ENCODE measurements at regions not wholly inside any gene's neighbourhood (a gene's known extent, or its start where the extent isn't known, plus 50 kb on each side); places are given as distances from the start of the nearest gene placed in this dataset.

GRCh38 chr12:131345521-131346436, 365.1 kb upstream of the SFSWAP start:
- no peak for TF ChIP-seq CTCF (IDR thresholded peaks at IDR 0.05; ENCODE audit: control insufficient read depth, insufficient read depth, low read depth, low read length, missing control alignments)
- H3K4me3 ChIP-seq (ENCODE audit: control insufficient read depth, low read depth, low read length) = no peak overlapping the region
- DNase-seq (ENCODE audit: low read depth) = no peak

- no peak for DNase-seq (ENCODE audit: low read depth)
- no peak for TF ChIP-seq CTCF (IDR thresholded peaks at IDR 0.05; ENCODE audit: control insufficient read depth, insufficient read depth, low read depth, low read length, missing control alignments)
- no peak overlapping the region for H3K4me3 ChIP-seq (ENCODE audit: control insufficient read depth, low read depth, low read length)
Measured at GRCh38 chr12:131346555-131347344, 364.1 kb upstream of the SFSWAP start.

- no peak for DNase-seq (ENCODE audit: low read depth)
- H3K4me3 ChIP-seq (ENCODE audit: control insufficient read depth, low read depth, low read length) = no peak overlapping the region
- no peak for TF ChIP-seq CTCF (IDR thresholded peaks at IDR 0.05; ENCODE audit: control insufficient read depth, insufficient read depth, low read depth, low read length, missing control alignments)
Measured at GRCh38 chr12:131347345-131347714, 363.6 kb upstream of the SFSWAP start.

- DNase-seq (ENCODE audit: low read depth) = no peak
- TF ChIP-seq CTCF (IDR thresholded peaks at IDR 0.05; ENCODE audit: control insufficient read depth, insufficient read depth, low read depth, low read length, missing control alignments) = no peak
- no peak overlapping the region for H3K4me3 ChIP-seq (ENCODE audit: control insufficient read depth, low read depth, low read length)
Measured at GRCh38 chr12:131347732-131348131, 363.2 kb upstream of the SFSWAP start.

GRCh38 chr12:131348231-131348630, 362.7 kb upstream of the SFSWAP start:
- H3K4me3 ChIP-seq (ENCODE audit: control insufficient read depth, low read depth, low read length) = no peak overlapping the region
- DNase-seq (ENCODE audit: low read depth) = no peak
- TF ChIP-seq CTCF (IDR thresholded peaks at IDR 0.05; ENCODE audit: control insufficient read depth, insufficient read depth, low read depth, low read length, missing control alignments) = no peak

GRCh38 chr12:131348646-131349045, 362.2 kb upstream of the SFSWAP start:
- H3K4me3 ChIP-seq (ENCODE audit: control insufficient read depth, low read depth, low read length) = no peak overlapping the region
- no peak for TF ChIP-seq CTCF (IDR thresholded peaks at IDR 0.05; ENCODE audit: control insufficient read depth, insufficient read depth, low read depth, low read length, missing control alignments)
- no peak for DNase-seq (ENCODE audit: low read depth)
